Activated CD8-positive, alpha-beta T cell treated with anti-CD3 and anti-CD28 coated beads for 36 hours (primary cell): ENCODE measurements at regions not wholly inside any gene's neighbourhood (a gene's known extent, or its start where the extent isn't known, plus 50 kb on each side); places are given as distances from the start of the nearest gene placed in this dataset.

ENCODE experiments used
- ATAC-seq: fragments of 200-7000 bp; cut with Tn5 transposase; one replicate; pipeline ENCODE4 v1.10.0; 2021; ENCODE audit warnings: mild to moderate bottlenecking, moderate library complexity
- CTCF ChIA-PET: fragments of 350-600 bp; sonication (Branson Sonifier 250); formaldehyde crosslinking; loops from one replicate; lab custom pipeline; 2021; ENCODE audit warnings: antibody characterized with exemption; lab: Charles Lee
- POLR2A ChIA-PET: fragments of 350-600 bp; sonication (Branson Sonifier 250); formaldehyde crosslinking; loops from one replicate; lab custom pipeline; 2021; ENCODE audit warnings: antibody characterized with exemption; lab: Charles Lee
- DNase-seq: peaks from one replicate; pipeline ENCODE4 v3.0.0-alpha.2; 2020
- H3K27ac Mint-ChIP-seq: one replicate; pipeline ENCODE4 v1.8.0; 2021; ENCODE audit warnings: mild to moderate bottlenecking, mixed read lengths
- H3K27me3 Mint-ChIP-seq: one replicate; pipeline ENCODE4 v1.8.0; 2021; ENCODE audit warnings: mixed read lengths
- H3K36me3 Mint-ChIP-seq: one replicate; pipeline ENCODE4 v1.8.0; 2021; ENCODE audit warnings: low read depth, mixed read lengths
- H3K4me1 Mint-ChIP-seq: one replicate; pipeline ENCODE4 v1.8.0; 2021; ENCODE audit warnings: low read depth, mixed read lengths
- H3K4me3 Mint-ChIP-seq: one replicate; pipeline ENCODE4 v1.8.0; 2021; ENCODE audit warnings: mild to moderate bottlenecking, moderate library complexity, mixed read lengths
- H3K9me3 Mint-ChIP-seq: one replicate; pipeline ENCODE4 v1.8.0; 2021; ENCODE audit warnings: mixed read lengths
- CTCF ChIP-seq: fragments of 200-600 bp; IDR thresholded peaks from one replicate; pipeline ENCODE4 v1.8.0; 2022; ENCODE audit warnings: antibody characterized with exemption, mild to moderate bottlenecking
- intact Hi-C: fragments of 100-400 bp; cut with micrococcal nuclease; formaldehyde crosslinking; loops from one replicate; pipeline ENCODE4 v1.10.0; 2022

- H3K36me3 Mint-ChIP-seq = no peaks in the 10 kb centered on the region
- no peak for DNase-seq
- no peak for TF ChIP-seq CTCF
- ChIA-PET POLR2A (no interaction called here), CTCF (interaction anchor here (1.0 kb wide), 1 partner anchor 26 kb away, joined by 3 read pairs; no protein-coding TSS in a partner anchor)
- H3K27me3 Mint-ChIP-seq = peaks cover 4% of the 10 kb centered on the region
- no peaks in the 10 kb centered on the region for H3K9me3 Mint-ChIP-seq
- intact Hi-C loops = no loop called here
- no peak overlapping the region for H3K4me3 Mint-ChIP-seq
- H3K27ac Mint-ChIP-seq = no peak overlapping the region
- no peak for ATAC-seq
- no peaks in the 10 kb centered on the region for H3K4me1 Mint-ChIP-seq
Observed at GRCh38 chr1:55927702-55928290, 651.6 kb downstream of the PLPP3 start.

GRCh38 chr1:55926906-55927471 is 652.4 kb downstream of the PLPP3 start:
- ChIA-PET POLR2A (no interaction called here), CTCF (interaction anchor here (1.0 kb wide), 1 partner anchor 25 kb away, joined by 3 read pairs; no protein-coding TSS in a partner anchor)
- Mint-ChIP-seq H3K27ac (no peak overlapping the region), H3K36me3 (no peaks in the 10 kb centered on the region), H3K4me1 (no peaks in the 10 kb centered on the region), H3K4me3 (no peak overlapping the region), H3K9me3 (no peaks in the 10 kb centered on the region), H3K27me3 (peaks cover 3% of the 10 kb centered on the region)
- DNase-seq = no peak
- no peak for ATAC-seq
- TF ChIP-seq CTCF = no peak
- intact Hi-C loops = no loop called here

- H3K36me3 Mint-ChIP-seq = no peaks in the 10 kb centered on the region
- TF ChIP-seq CTCF = no peak
- POLR2A ChIA-PET = no interaction called here
- intact Hi-C loops = no loop called here
- CTCF ChIA-PET = no interaction called here
- peaks cover 5% of the 10 kb centered on the region for H3K27me3 Mint-ChIP-seq
- H3K4me1 Mint-ChIP-seq = no peaks in the 10 kb centered on the region
- ATAC-seq (no peak), DNase-seq (no peak)
- H3K27ac Mint-ChIP-seq = no peak overlapping the region
- no peaks in the 10 kb centered on the region for H3K9me3 Mint-ChIP-seq
- H3K4me3 Mint-ChIP-seq = no peak overlapping the region
Observed at GRCh38 chr1:55916907-55917306, 662.5 kb downstream of the PLPP3 start.

GRCh38 chr1:55916481-55916880 is 662.9 kb downstream of the PLPP3 start:
- no peak overlapping the region for H3K27ac Mint-ChIP-seq
- H3K4me3 Mint-ChIP-seq = no peak overlapping the region
- CTCF ChIA-PET = no interaction called here
- no peaks in the 10 kb centered on the region for H3K36me3 Mint-ChIP-seq
- no peaks in the 10 kb centered on the region for H3K4me1 Mint-ChIP-seq
- POLR2A ChIA-PET = no interaction called here
- H3K9me3 Mint-ChIP-seq = no peaks in the 10 kb centered on the region
- intact Hi-C loops = no loop called here
- DNase-seq = no peak
- H3K27me3 Mint-ChIP-seq = peaks cover 5% of the 10 kb centered on the region
- no peak for TF ChIP-seq CTCF
- ATAC-seq = no peak

- TF ChIP-seq CTCF = no peak
- DNase-seq (no peak), ATAC-seq (no peak)
- no peaks in the 10 kb centered on the region for H3K4me1 Mint-ChIP-seq
- H3K9me3 Mint-ChIP-seq = no peaks in the 10 kb centered on the region
- POLR2A ChIA-PET = no interaction called here
- CTCF ChIA-PET = no interaction called here
- H3K27ac Mint-ChIP-seq = no peak overlapping the region
- peaks cover 2% of the 10 kb centered on the region for H3K27me3 Mint-ChIP-seq
- no peaks in the 10 kb centered on the region for H3K36me3 Mint-ChIP-seq
- H3K4me3 Mint-ChIP-seq = no peak overlapping the region
- intact Hi-C loops = no loop called here
Observed at GRCh38 chr1:55913565-55913964, 665.8 kb downstream of the PLPP3 start.
